B cell (primary cell): ENCODE measurements at regions not wholly inside any gene's neighbourhood (a gene's known extent, or its start where the extent isn't known, plus 50 kb on each side); places are given as distances from the start of the nearest gene placed in this dataset.

ENCODE experiments used
- CTCF ChIP-seq: fragments of 200-600 bp; IDR thresholded peaks from one replicate; pipeline ENCODE4 v1.8.0; 2022; ENCODE audit warnings: antibody characterized with exemption, mild to moderate bottlenecking
- EZH2 ChIP-seq: IDR thresholded peaks from 2 replicates; pipeline ENCODE4 v1.6.1; 2012; ENCODE audit warnings: borderline replicate concordance, low read depth, mild to moderate bottlenecking, moderate library complexity, low read length; ENCODE audit not compliant: insufficient read depth, poor library complexity, severe bottlenecking

GRCh38 chr2:7673101-7673500, 755.9 kb downstream of the RNF144A start:
- TF ChIP-seq CTCF (no peak), EZH2 (no peak)
